SK-N-MC (cell line): ENCODE measurements at regions not wholly inside any gene's neighbourhood (a gene's known extent, or its start where the extent isn't known, plus 50 kb on each side); places are given as distances from the start of the nearest gene placed in this dataset.

Experiments used
- DNase-seq: peaks from one replicate; pipeline ENCODE4 v3.0.0-alpha.2; 2011; ENCODE audit warnings: low read depth, low spot score
- H3K27ac ChIP-seq: fragments of 200-600 bp; sonication (generic); 2 replicates; pipeline ENCODE4 v1.5.1; 2016; ENCODE audit warnings: mixed run types
- H3K36me3 ChIP-seq: fragments of 200-600 bp; sonication (generic); 2 replicates; pipeline ENCODE4 v1.6.1; 2017; ENCODE audit warnings: antibody characterized with exemption, low read length, mixed read lengths; ENCODE audit not compliant: insufficient read depth
- H3K4me3 ChIP-seq: fragments of 200-600 bp; sonication (generic); 2 replicates; pipeline ENCODE4 v1.5.1; 2016
- H3K9ac ChIP-seq: fragments of 200-600 bp; sonication (generic); 2 replicates; pipeline ENCODE4 v1.8.0; 2017; ENCODE audit warnings: mixed run types, mixed read lengths; ENCODE audit not compliant: insufficient read length
- H3K9me3 ChIP-seq: fragments of 200-600 bp; sonication (generic); 2 replicates; pipeline ENCODE4 v1.6.1; 2017; ENCODE audit warnings: low read depth, mild to moderate bottlenecking, antibody characterized with exemption, low read length, moderate library complexity, mixed read lengths
- EZH2 ChIP-seq: fragments of 200-600 bp; sonication (generic); IDR thresholded peaks from one replicate; pipeline ENCODE4 v1.6.1; 2017; ENCODE audit warnings: antibody characterized with exemption
- FOXP2 ChIP-seq: optimal IDR thresholded peaks from 2 replicates; pipeline ENCODE3; 2011; ENCODE audit warnings: mild to moderate bottlenecking, moderate library complexity; ENCODE audit not compliant: insufficient read depth; ENCODE audit errors: extremely low read length, control extremely low read depth
- POLR2AphosphoS5 ChIP-seq: IDR thresholded peaks from 2 replicates; pipeline ENCODE4 v1.6.1; 2012; ENCODE audit warnings: mild to moderate bottlenecking, low read depth, low read length, borderline replicate concordance

DNA sequence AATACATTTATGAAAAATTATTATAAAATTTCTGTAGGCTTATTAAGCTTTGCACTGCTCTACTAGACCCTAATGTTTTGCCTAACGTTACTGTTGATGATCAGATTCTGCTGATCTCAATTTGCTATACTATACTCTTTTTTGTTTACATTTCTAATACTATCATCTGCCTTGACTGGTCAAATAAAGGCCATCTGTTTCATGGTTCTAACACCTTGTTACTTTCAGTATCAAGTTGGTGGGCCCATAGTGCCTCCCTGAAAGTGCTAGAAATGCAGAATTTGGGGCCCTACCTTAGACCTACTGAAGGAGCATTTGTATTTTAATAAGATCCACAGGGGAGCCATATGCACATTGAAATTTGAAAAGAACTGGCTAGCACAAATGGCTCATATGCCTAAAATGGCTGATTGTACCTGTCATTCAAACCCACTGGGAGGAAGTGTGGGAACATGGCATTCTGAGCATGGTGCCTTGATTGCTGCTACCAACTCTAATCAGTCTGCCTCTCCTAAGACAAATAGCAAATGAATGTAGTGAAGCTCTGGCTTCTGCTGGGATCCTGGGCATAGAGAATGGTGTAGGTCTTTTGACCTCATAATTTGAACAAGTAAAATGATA, 199.1 kb upstream of the BTBD3 start:
- H3K4me3 ChIP-seq, result no peak overlapping the region
- H3K9me3 ChIP-seq, result no peaks in the 10 kb centered on the region
- H3K27ac ChIP-seq, result no peak overlapping the region
- H3K9ac ChIP-seq, result no peak overlapping the region
- no peak for DNase-seq
- H3K36me3 ChIP-seq, result no peaks in the 10 kb centered on the region
- TF ChIP-seq EZH2, result no peak
- TF ChIP-seq POLR2AphosphoS5, result no peak

DNA sequence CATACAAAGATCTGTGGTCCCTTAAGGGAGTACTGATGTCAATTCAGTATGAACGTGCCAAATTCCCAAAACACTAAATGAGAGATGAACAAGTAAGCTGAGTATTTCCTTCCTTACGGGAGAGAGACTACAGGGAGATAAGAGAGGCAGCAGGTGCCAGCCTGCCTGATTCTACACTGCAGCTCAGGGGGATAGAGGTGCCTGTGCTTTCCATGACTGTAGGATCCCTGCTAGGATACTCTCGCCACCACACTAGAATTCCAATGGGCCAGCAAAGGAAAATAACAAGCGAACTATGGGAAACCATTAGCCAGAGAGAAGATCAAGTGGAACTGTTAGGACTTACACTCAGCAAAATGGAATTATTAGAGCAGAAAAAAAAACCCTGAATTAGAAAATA, 198.5 kb upstream of the BTBD3 start:
- TF ChIP-seq EZH2, result no peak
- TF ChIP-seq FOXP2, result no peak
- no peak for TF ChIP-seq POLR2AphosphoS5
- Histone ChIP-seq H3K27ac (no peak overlapping the region), H3K36me3 (no peaks in the 10 kb centered on the region), H3K9me3 (no peaks in the 10 kb centered on the region), H3K9ac (no peak overlapping the region), H3K4me3 (no peak overlapping the region)
- DNase-seq, result no peak

DNA sequence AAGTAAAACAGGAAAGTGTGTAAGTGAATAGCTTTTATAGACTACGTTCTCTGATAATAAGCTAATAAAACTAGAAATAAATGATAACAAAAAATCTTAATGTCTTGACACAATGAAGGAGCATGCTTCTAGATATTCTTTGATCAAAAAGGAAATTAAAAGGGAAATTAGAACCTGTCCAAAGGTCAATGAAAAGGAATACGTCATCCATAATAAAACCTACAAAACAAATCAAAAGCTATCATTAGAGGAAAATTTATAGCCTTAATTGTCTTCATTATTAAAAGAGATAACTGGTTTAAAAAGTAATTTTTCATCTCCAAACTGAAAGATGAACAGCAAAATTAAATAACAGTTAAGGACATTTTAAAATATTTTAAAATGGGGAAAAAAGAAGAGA, 196.3 kb upstream of the BTBD3 start:
- H3K4me3 ChIP-seq, result no peak overlapping the region
- H3K9me3 ChIP-seq, result no peaks in the 10 kb centered on the region
- H3K27ac ChIP-seq, result no peak overlapping the region
- H3K36me3 ChIP-seq, result no peaks in the 10 kb centered on the region
- no peak for TF ChIP-seq EZH2
- no peak for TF ChIP-seq POLR2AphosphoS5
- no peak overlapping the region for H3K9ac ChIP-seq
- no peak for DNase-seq

DNA sequence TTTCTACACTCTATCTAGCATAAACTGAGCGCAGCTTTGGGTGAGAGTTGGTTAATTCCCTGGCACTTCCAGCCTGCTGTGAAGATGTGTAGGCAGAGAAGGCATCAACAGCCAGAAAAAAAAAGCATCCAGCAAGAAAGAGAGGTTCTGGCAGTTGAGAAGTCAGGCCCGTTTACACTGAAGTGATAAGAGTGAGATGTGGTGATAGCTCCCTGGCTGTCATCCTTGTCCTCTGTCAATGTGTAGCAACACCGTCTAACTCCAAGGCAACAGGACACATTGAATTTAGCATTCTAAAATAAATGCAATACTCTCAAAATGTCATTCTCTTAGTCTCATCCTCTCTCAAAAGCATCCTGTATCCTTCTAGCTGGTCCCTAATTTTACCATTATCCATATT, 193.6 kb upstream of the BTBD3 start:
- H3K36me3 ChIP-seq, result no peaks in the 10 kb centered on the region
- H3K4me3 ChIP-seq, result no peak overlapping the region
- no peak overlapping the region for H3K27ac ChIP-seq
- no peak for DNase-seq
- H3K9ac ChIP-seq, result no peak overlapping the region
- TF ChIP-seq POLR2AphosphoS5, result no peak
- no peak for TF ChIP-seq FOXP2
- no peak for TF ChIP-seq EZH2
- no peaks in the 10 kb centered on the region for H3K9me3 ChIP-seq

DNA sequence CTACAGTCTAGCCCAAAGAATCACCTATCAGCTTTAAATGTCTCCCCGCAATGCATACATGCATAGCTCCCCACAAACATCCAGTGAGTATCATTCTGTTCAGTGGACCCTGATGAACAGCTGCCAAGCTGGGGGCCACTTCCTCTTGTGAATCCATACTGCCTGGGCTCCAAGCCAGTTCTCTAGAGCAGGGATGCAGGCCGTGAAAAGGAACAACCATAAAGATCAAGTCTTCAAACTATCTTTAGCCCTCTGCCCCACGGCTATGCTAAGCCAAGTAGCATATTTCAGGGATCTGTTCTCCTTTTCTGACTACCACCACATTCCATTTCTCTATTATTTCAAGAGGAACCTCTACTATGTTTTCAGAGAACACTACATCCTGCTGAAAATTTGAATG, 191.7 kb upstream of the BTBD3 start:
- Histone ChIP-seq H3K4me3 (no peak overlapping the region), H3K36me3 (no peaks in the 10 kb centered on the region), H3K27ac (no peak overlapping the region), H3K9me3 (no peaks in the 10 kb centered on the region), H3K9ac (no peak overlapping the region)
- no peak for DNase-seq
- TF ChIP-seq POLR2AphosphoS5, result no peak

DNA sequence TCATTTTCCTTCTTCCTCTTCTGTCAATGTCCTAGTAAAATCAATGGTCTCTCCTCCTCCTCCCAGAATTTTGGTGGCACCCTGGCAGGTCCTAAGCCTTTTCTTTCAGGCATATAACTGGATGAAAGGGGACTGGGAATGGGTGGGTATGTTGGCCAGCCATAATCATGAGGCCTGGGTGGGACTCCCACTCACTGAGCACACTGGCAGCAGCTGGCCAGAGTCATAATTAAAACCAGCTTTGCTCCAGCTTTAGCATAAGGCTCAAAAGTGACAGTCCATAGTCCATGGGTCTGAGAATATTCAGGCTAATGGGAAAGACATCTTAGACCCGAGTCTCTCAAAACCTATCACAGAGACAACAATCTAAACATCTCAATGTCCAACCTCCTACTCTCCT, 190.0 kb upstream of the BTBD3 start:
- no peaks in the 10 kb centered on the region for H3K9me3 ChIP-seq
- H3K27ac ChIP-seq, result no peak overlapping the region
- no peak overlapping the region for H3K4me3 ChIP-seq
- no peak for TF ChIP-seq FOXP2
- no peak for TF ChIP-seq POLR2AphosphoS5
- DNase-seq, result no peak
- no peak overlapping the region for H3K9ac ChIP-seq
- H3K36me3 ChIP-seq, result no peaks in the 10 kb centered on the region

DNA sequence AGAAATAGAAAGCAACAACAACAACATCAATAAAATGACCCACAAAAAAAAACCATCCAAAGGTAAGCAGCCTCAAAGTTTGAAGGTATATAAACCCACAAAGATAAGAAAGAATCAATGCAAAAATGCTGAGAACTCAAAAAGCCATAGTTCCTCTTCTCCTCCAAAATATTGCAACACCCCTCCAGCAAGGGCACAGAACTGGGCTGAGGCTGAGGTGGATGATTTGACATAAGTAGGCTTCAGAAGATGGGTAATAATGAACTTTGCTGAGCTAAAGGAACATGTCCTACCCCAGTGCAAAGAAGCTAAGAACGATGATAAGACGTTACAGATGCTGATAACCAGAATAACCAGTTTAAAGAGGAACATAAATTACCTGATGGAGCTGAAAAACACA, 188.8 kb upstream of the BTBD3 start:
- Histone ChIP-seq H3K27ac (no peak overlapping the region), H3K4me3 (no peak overlapping the region), H3K9ac (no peak overlapping the region), H3K9me3 (no peaks in the 10 kb centered on the region), H3K36me3 (no peaks in the 10 kb centered on the region)
- no peak for DNase-seq
- TF ChIP-seq FOXP2 (no peak), EZH2 (no peak), POLR2AphosphoS5 (no peak)

DNA sequence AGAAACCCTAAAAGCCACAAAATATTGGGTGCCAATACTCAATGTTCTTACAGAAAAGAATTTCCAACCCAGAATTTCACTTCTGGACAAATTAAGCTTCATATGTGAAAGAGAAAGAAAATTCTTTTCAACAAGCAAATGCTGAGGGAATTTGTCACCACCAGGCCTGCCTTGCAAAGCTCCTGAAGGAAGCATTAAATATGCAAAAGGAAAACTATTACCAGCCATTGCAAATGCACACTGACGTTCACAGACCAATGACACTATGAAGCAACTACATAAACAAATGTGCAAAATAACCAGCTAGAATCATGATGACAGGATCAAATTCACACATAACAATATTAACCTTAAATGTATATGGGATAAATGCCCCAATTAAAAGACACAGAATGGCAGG, 187.9 kb upstream of the BTBD3 start:
- H3K36me3 ChIP-seq, result no peaks in the 10 kb centered on the region
- no peak for DNase-seq
- H3K27ac ChIP-seq, result no peak overlapping the region
- no peaks in the 10 kb centered on the region for H3K9me3 ChIP-seq
- H3K4me3 ChIP-seq, result no peak overlapping the region
- no peak for TF ChIP-seq EZH2
- TF ChIP-seq FOXP2, result no peak
- no peak for TF ChIP-seq POLR2AphosphoS5
- H3K9ac ChIP-seq, result no peak overlapping the region

DNA sequence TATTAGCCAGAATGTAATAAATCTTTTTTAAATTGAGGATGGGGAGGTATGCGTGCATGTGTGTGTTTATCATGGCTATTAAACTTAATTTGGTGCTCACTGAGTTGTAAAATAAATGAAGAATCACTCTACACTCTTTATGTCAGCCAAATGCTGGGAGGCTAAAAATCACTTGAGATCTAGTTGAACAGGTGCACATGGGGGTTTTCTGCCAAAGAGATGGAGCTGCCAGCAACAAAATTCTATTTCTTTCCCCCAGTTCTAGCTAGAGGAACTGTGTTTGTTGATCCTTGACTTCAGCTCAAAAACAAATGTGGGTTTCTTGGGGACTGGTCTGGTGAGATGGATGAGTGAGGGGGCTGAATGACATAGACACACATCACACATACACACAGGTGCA, 183.3 kb upstream of the BTBD3 start:
- no peak for DNase-seq
- H3K27ac ChIP-seq, result no peak overlapping the region
- TF ChIP-seq POLR2AphosphoS5 (no peak), EZH2 (no peak), FOXP2 (no peak)
- H3K36me3 ChIP-seq, result no peaks in the 10 kb centered on the region
- no peak overlapping the region for H3K9ac ChIP-seq
- no peaks in the 10 kb centered on the region for H3K9me3 ChIP-seq
- H3K4me3 ChIP-seq, result no peak overlapping the region
